HEK293T (cell line): ENCODE measurements at regions not wholly inside any gene's neighbourhood (a gene's known extent, or its start where the extent isn't known, plus 50 kb on each side); places are given as distances from the start of the nearest gene placed in this dataset.
"Not testable (repeated sequence)": the region's sequence is repeated elsewhere in the genome, so short reads cannot be mapped to it uniquely, and the experiment has no call there.

Source experiments
- CTCF ChIA-PET: fragments of 350-600 bp; formaldehyde crosslinking; extraction: SDS; loops from one replicate; lab custom pipeline; 2021; ENCODE audit warnings: antibody characterized with exemption, inconsistent platforms; lab: Yijun Ruan, JAX
- POLR2A ChIA-PET: fragments of 350-600 bp; formaldehyde crosslinking; extraction: SDS; loops from one replicate; lab custom pipeline; 2020; ENCODE audit warnings: antibody characterized with exemption, inconsistent platforms; lab: Yijun Ruan, JAX
- DNase-seq: peaks from one replicate; pipeline ENCODE4 v3.0.0; 2012; ENCODE audit warnings: mixed read lengths; ENCODE audit errors: extremely low spot score
- ARNT ChIP-seq: fragments of 450-650 bp; IDR thresholded peaks from 2 replicates; pipeline ENCODE4 v1.6.1; 2017; ENCODE audit warnings: mild to moderate bottlenecking
- BHLHE40 ChIP-seq: fragments of 450-650 bp; IDR thresholded peaks from 2 replicates; pipeline ENCODE4 v1.6.1; 2016; ENCODE audit warnings: mild to moderate bottlenecking, moderate library complexity, borderline replicate concordance
- CTBP1 ChIP-seq: fragments of 450-650 bp; IDR thresholded peaks from 2 replicates; pipeline ENCODE4 v1.6.1; 2016; ENCODE audit warnings: borderline replicate concordance
- ELF4 ChIP-seq: fragments of 450-650 bp; IDR thresholded peaks from 2 replicates; pipeline ENCODE4 v1.6.1; 2017; ENCODE audit warnings: antibody characterized with exemption
- FOXA1 ChIP-seq: fragments of 450-650 bp; IDR thresholded peaks from 2 replicates; pipeline ENCODE4 v1.6.1; 2016; ENCODE audit warnings: mild to moderate bottlenecking
- FOXK2 ChIP-seq: fragments of 450-650 bp; IDR thresholded peaks from 2 replicates; pipeline ENCODE4 v1.6.1; 2016; ENCODE audit warnings: mild to moderate bottlenecking
- FOXM1 ChIP-seq: fragments of 450-650 bp; IDR thresholded peaks from 2 replicates; pipeline ENCODE4 v1.6.1; 2017; ENCODE audit warnings: mild to moderate bottlenecking, borderline replicate concordance
- HDGF ChIP-seq: fragments of 450-650 bp; IDR thresholded peaks from 2 replicates; pipeline ENCODE4 v1.6.1; 2017; ENCODE audit warnings: antibody characterized with exemption, borderline replicate concordance
- L3MBTL2 ChIP-seq: fragments of 450-650 bp; conservative IDR thresholded peaks from 2 replicates; pipeline ENCODE4 v1.6.1; 2016; ENCODE audit warnings: mild to moderate bottlenecking
- LEF1 ChIP-seq: fragments of 450-650 bp; IDR thresholded peaks from 2 replicates; pipeline ENCODE4 v1.6.1; 2017; ENCODE audit warnings: mild to moderate bottlenecking, borderline replicate concordance
- NFRKB ChIP-seq: fragments of 450-650 bp; IDR thresholded peaks from 2 replicates; pipeline ENCODE4 v1.6.1; 2016; ENCODE audit warnings: mild to moderate bottlenecking, moderate library complexity
- SP1 ChIP-seq: fragments of 450-650 bp; IDR thresholded peaks from 2 replicates; pipeline ENCODE4 v1.6.1; 2017
- SUZ12 ChIP-seq: fragments of 450-650 bp; IDR thresholded peaks from 2 replicates; pipeline ENCODE4 v1.6.1; 2016; ENCODE audit warnings: mild to moderate bottlenecking
- TARDBP ChIP-seq: fragments of 450-650 bp; IDR thresholded peaks from 2 replicates; pipeline ENCODE4 v1.6.1; 2016
- ZNF384 ChIP-seq: fragments of 450-650 bp; IDR thresholded peaks from 2 replicates; pipeline ENCODE4 v1.6.1; 2016

DNA sequence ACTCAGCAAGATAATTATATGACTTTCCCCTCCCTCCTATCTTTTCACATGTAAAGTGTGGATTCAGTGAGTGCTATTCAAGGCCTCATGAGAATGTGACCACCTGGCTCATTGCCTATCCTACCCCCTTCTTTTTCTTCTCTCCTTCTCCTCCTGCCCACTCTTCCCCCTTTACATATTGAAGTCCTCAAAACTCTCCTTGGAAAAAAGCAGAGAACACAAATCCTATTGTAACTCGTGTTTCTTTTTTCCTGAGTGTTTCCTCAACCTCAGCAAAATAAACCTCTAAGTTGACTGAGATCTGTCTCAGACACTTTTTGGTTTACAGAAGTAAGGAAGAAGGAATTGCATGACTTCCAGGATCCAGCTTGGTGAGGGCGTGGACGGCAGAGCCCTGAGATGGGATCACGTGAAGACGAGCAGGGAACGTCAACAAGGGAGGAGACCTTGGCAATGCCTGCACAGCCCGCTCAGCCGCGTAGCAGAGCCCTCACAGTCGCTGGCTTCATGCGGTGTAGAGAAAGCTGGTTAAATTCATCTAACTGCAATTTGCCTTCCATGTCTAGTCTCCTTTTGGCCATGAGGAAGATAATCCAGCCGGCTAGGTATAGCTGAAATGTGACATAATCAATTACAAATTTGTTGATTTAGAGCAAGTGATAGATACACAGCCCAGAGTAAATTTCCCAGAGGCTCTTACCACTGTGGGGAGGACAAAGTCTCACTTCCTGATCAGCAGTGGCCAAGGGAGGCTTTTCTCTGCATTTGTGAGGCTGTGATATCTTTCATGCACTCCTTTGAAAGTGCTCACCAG, 75.7 kb downstream of the LYZL2 start:
- ChIA-PET CTCF (interaction anchor here (1.1 to 1.4 kb wide), 2 partner anchors 28 to 37 kb away, joined by 3 to 4 read pairs; no protein-coding TSS in a partner anchor), POLR2A (interaction anchor here (0.6 to 1.5 kb wide), 5 partner anchors 14 to 496 kb away, joined by 3 to 4 read pairs (median 3); partner anchors contain the start of gene MAP3K8)
- peak; percentile 57 for DNase-seq
- TF ChIP-seq L3MBTL2 (peak; percentile 40), SUZ12 (no peak)

GRCh38 chr10:30553018-30553625, 76.4 kb downstream of the LYZL2 start:
- ChIA-PET POLR2A (interaction anchor here (0.6 to 1.5 kb wide), 4 partner anchors 24 to 496 kb away, joined by 3 to 4 read pairs (median 3); partner anchors contain the start of gene MAP3K8), CTCF (no interaction called here)
- no peak for DNase-seq
- TF ChIP-seq ELF4 = no peak

GRCh38 chr10:30550967-30551815, 78.4 kb downstream of the LYZL2 start:
- POLR2A ChIA-PET = no interaction called here

DNA sequence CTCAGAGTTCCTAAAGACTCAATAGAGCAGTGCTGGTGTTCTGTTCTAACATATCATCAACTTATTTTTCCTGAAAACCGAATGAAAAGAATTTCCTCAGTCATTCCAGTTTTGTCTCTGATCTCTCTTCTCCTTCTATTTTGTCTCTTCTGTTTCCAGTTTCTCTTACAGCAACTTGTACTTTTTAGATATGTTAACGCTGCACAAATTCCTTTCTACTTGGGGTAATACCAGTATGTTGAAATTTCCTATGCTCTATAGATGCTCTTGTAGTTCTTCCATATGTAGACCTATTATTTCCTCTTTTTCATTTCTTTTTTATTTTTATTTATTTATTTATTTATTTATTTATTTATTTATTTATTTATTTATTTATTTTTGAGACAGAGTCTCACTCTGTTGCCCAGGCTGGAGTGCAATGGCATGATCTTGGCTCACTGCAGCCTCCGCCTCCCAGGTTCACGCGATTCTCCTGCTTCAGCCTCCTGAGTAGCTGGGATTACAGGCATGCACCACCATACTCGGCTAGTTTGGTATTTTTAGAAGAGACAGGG, 80.3 kb downstream of the LYZL2 start:
- POLR2A ChIA-PET, CTCF ChIA-PET, DNase-seq: not testable (repeated sequence)

More at GRCh38 chr10:30550967-30551815, 78.4 kb downstream of the LYZL2 start:
- TF ChIP-seq LEF1 = no peak
- TF ChIP-seq BHLHE40 = no peak
- TF ChIP-seq CTBP1 = no peak
- no peak for TF ChIP-seq L3MBTL2
- TF ChIP-seq NFRKB = no peak
- TF ChIP-seq FOXA1 = no peak
- TF ChIP-seq SUZ12 = no peak
- TF ChIP-seq ARNT = no peak
- CTCF ChIA-PET = no interaction called here
- no peak for DNase-seq

DNA sequence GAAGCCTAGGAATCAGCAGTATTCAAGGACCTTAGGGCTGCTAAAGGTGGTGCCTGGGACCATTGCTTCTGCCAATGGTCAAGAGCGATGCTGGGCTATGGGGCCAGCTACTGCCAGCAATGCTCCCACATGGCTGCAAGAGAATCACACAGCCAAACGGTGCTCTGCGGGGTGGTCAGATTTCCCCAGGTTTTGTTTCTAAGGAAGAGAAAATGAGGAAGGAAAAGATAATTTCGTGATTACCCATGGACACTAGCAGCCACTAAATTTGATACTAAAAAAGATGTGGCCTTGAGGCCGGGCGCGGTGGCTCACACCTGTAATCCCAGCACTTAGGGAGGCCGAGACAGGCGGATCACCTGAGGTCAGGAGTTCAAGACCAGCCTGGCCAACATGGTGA, 83.0 kb downstream of the LYZL2 start:
- CTCF ChIA-PET = interaction anchor here (0.7 kb wide), 1 partner anchor 74 kb away, joined by 4 read pairs; no protein-coding TSS in a partner anchor
- no peak for TF ChIP-seq LEF1
- TF ChIP-seq CTBP1 = no peak
- no peak for TF ChIP-seq FOXA1
- no peak for TF ChIP-seq TARDBP
- no peak for TF ChIP-seq NFRKB
- TF ChIP-seq L3MBTL2 = no peak
- POLR2A ChIA-PET = no interaction called here
- DNase-seq = no peak

DNA sequence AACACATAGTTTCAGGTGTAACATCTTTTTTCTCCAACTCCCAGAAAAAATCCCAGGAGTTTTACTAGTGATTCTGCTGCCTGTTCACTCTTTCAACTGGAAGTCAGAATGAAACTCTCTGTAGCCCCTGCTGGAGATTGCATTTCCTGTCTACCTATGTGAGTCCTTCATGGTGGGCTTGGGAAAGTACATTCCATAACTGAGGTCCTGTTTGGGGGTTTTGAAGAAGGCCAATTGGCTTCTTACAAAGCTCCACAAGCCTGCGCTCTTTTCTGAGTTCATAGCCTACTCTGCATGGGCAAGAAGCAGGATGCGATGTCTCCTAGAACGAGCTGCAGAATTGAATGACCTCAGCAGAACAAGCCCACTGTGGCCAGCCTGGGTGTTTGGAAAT, 86.7 kb downstream of the LYZL2 start:
- POLR2A ChIA-PET = no interaction called here
- DNase-seq = no peak
- CTCF ChIA-PET = interaction anchor here (1.0 kb wide), 1 partner anchor 39 kb away, joined by 3 read pairs; no protein-coding TSS in a partner anchor
- TF ChIP-seq BHLHE40 (no peak), TARDBP (no peak), FOXM1 (no peak), ZNF384 (no peak), SP1 (no peak)

GRCh38 chr10:30542001-30542894, 87.3 kb downstream of the LYZL2 start:
- CTCF ChIA-PET = interaction anchor here (1.0 kb wide), 1 partner anchor 40 kb away, joined by 3 read pairs; no protein-coding TSS in a partner anchor
- no peak for TF ChIP-seq TARDBP
- no peak for TF ChIP-seq SP1
- TF ChIP-seq HDGF = no peak
- no peak for TF ChIP-seq SUZ12
- TF ChIP-seq FOXK2 = no peak
- TF ChIP-seq ARNT = no peak
- POLR2A ChIA-PET = no interaction called here
- DNase-seq = no peak

DNA sequence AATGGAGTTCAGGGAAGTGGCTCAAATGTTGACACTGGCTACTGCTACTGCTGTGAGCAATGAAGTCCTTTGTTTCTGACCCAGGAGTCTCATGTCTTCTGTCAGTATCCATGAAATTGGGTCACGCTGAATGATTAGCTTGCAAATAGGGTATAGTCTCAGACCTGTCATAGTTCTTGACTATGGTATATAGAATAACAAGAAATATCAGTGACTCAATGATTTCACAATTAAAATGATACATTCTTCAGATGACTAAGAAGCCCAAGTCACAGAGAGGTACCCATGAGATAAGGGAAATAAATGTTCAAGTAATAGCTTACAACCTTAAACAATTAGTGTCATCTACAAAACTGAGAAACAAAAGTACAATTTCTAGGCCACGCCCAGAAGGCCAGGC, 89.3 kb downstream of the LYZL2 start:
- ChIA-PET POLR2A (no interaction called here), CTCF (no interaction called here)
- DNase-seq = no peak
- TF ChIP-seq NFRKB (no peak), ELF4 (no peak)
